SK-N-SH (cell line): ENCODE measurements at regions not wholly inside any gene's neighbourhood (a gene's known extent, or its start where the extent isn't known, plus 50 kb on each side); places are given as distances from the start of the nearest gene placed in this dataset.

ENCODE experiments used
- CTCF ChIP-seq: fragments of 200-600 bp; sonication (generic); IDR thresholded peaks from 2 replicates; pipeline ENCODE4 v1.6.1; 2017; ENCODE audit warnings: antibody characterized with exemption, mild to moderate bottlenecking, moderate library complexity
- MAX ChIP-seq: IDR thresholded peaks from 2 replicates; pipeline ENCODE4 v1.4.0; 2012; ENCODE audit warnings: low read depth

GRCh38 chr1:187928288-187928687 is 1099.5 kb downstream of the PLA2G4A start:
- TF ChIP-seq CTCF (no peak), MAX (no peak)
